Activated CD8-positive, alpha-beta T cell treated with anti-CD3 and anti-CD28 coated beads, Interleukin-2, amount 10 ng/mL, durations not matched to agents 7 days and 5 days (primary cell): ENCODE measurements at regions not wholly inside any gene's neighbourhood (a gene's known extent, or its start where the extent isn't known, plus 50 kb on each side); places are given as distances from the start of the nearest gene placed in this dataset.

Experiments used
- ATAC-seq: fragments of 150-1000 bp; cut with Tn5 transposase; one replicate; pipeline ENCODE4 v1.10.0; 2021; ENCODE audit warnings: moderate library complexity
- CTCF ChIA-PET: fragments of 350-600 bp; sonication (Branson Sonifier 250); formaldehyde crosslinking; loops from one replicate; lab custom pipeline; 2021; ENCODE audit warnings: antibody characterized with exemption; lab: Charles Lee
- POLR2A ChIA-PET: fragments of 350-600 bp; sonication (Branson Sonifier 250); formaldehyde crosslinking; loops from one replicate; lab custom pipeline; 2021; ENCODE audit warnings: antibody characterized with exemption; lab: Charles Lee
- DNase-seq: peaks from one replicate; pipeline ENCODE4 v3.0.0-alpha.2; 2020
- H3K27ac Mint-ChIP-seq: one replicate; pipeline ENCODE4 v1.8.0; 2021; ENCODE audit warnings: mild to moderate bottlenecking, mixed read lengths
- H3K27me3 Mint-ChIP-seq: one replicate; pipeline ENCODE4 v1.8.0; 2021; ENCODE audit warnings: low read depth, mixed read lengths
- H3K36me3 Mint-ChIP-seq: one replicate; pipeline ENCODE4 v1.8.0; 2021; ENCODE audit warnings: low read depth, mixed read lengths
- H3K4me1 Mint-ChIP-seq: one replicate; pipeline ENCODE4 v1.8.0; 2021; ENCODE audit warnings: low read depth, mixed read lengths
- H3K4me3 Mint-ChIP-seq: one replicate; pipeline ENCODE4 v1.8.0; 2021; ENCODE audit warnings: mild to moderate bottlenecking, mixed read lengths
- H3K9me3 Mint-ChIP-seq: one replicate; pipeline ENCODE4 v1.8.0; 2022; ENCODE audit warnings: mixed read lengths; ENCODE audit not compliant: insufficient read depth

- ATAC-seq (no peak), DNase-seq (no peak)
- ChIA-PET CTCF (no interaction called here), POLR2A (no interaction called here)
- Mint-ChIP-seq H3K4me1 (no peaks in the 10 kb centered on the region), H3K4me3 (no peak overlapping the region), H3K36me3 (no peaks in the 10 kb centered on the region), H3K27ac (no peak overlapping the region), H3K27me3 (peaks cover 8% of the 10 kb centered on the region), H3K9me3 (no peaks in the 10 kb centered on the region)
Measured at GRCh38 chr15:92332125-92332899, 61.4 kb upstream of the ST8SIA2 start.

GRCh38 chr15:92333709-92334108 lies 60.0 kb upstream of the ST8SIA2 start:
- Mint-ChIP-seq H3K27me3 (peaks cover 8% of the 10 kb centered on the region), H3K27ac (no peak overlapping the region)
- POLR2A ChIA-PET: no interaction called here

GRCh38 chr15:92336419-92336987 lies 57.2 kb upstream of the ST8SIA2 start:
- ATAC-seq: no peak
- Mint-ChIP-seq H3K36me3 (no peaks in the 10 kb centered on the region), H3K4me1 (no peaks in the 10 kb centered on the region), H3K4me3 (no peak overlapping the region), H3K27me3 (peaks cover 8% of the 10 kb centered on the region), H3K27ac (no peak overlapping the region), H3K9me3 (no peaks in the 10 kb centered on the region)
- ChIA-PET POLR2A (no interaction called here), CTCF (no interaction called here)
- no peak for DNase-seq

More at GRCh38 chr15:92333709-92334108, 60.0 kb upstream of the ST8SIA2 start:
- no peaks in the 10 kb centered on the region for H3K9me3 Mint-ChIP-seq
- no peaks in the 10 kb centered on the region for H3K4me1 Mint-ChIP-seq
- H3K4me3 Mint-ChIP-seq: no peak overlapping the region
- H3K36me3 Mint-ChIP-seq: no peaks in the 10 kb centered on the region
- ATAC-seq (no peak), DNase-seq (no peak)
- CTCF ChIA-PET: no interaction called here

GRCh38 chr15:92339361-92339760 lies 54.3 kb upstream of the ST8SIA2 start:
- Mint-ChIP-seq H3K27ac (no peak overlapping the region), H3K9me3 (no peaks in the 10 kb centered on the region), H3K4me1 (no peaks in the 10 kb centered on the region), H3K27me3 (peaks cover 8% of the 10 kb centered on the region), H3K4me3 (no peak overlapping the region), H3K36me3 (no peaks in the 10 kb centered on the region)
- ATAC-seq (no peak), DNase-seq (no peak)
- ChIA-PET CTCF (no interaction called here), POLR2A (no interaction called here)
